ENCODE measurements at regions not wholly inside any gene's neighbourhood (a gene's known extent, or its start where the extent isn't known, plus 50 kb on each side); places are given as distances from the start of the nearest gene placed in this dataset.

GRCh38 chrY:8552168-8552805 lies 785.0 kb upstream of the TSPY4 start:
- DNase-seq (ENCODE audit: low spot score in 2 of 2) (no peak), FAIRE-seq (no peak)

GRCh38 chrY:8553614-8554013 lies 783.6 kb upstream of the TSPY4 start:
- DNase-seq (ENCODE audit: low spot score in 2 of 2) (no peak), FAIRE-seq (no peak)

- FAIRE-seq (no peak), DNase-seq (ENCODE audit: low spot score in 2 of 2) (no peak)
These were observed 775.9 kb upstream of the TSPY4 start for GRCh38 chrY:8561385-8561784.

- no peak for DNase-seq (ENCODE audit: low spot score in 2 of 2)
These were observed 774.7 kb upstream of the TSPY4 start for GRCh38 chrY:8562456-8563090.

GRCh38 chrY:8564421-8564820 lies 772.8 kb upstream of the TSPY4 start:
- DNase-seq (ENCODE audit: low spot score in 2 of 2) (no peak), FAIRE-seq (no peak)

More at GRCh38 chrY:8562456-8563090, 774.7 kb upstream of the TSPY4 start:
- no peak for FAIRE-seq

- FAIRE-seq = no peak
- DNase-seq (ENCODE audit: low spot score in 2 of 2) = no peak
These were observed 771.1 kb upstream of the TSPY4 start for GRCh38 chrY:8566198-8566597.

GRCh38 chrY:8570384-8570783 lies 766.9 kb upstream of the TSPY4 start:
- DNase-seq (ENCODE audit: low spot score in 2 of 2) = no peak
- FAIRE-seq = no peak

GRCh38 chrY:8572916-8573315 lies 764.3 kb upstream of the TSPY4 start:
- FAIRE-seq (no peak), DNase-seq (ENCODE audit: low spot score in 2 of 2) (no peak)

GRCh38 chrY:8582277-8582850 lies 754.9 kb upstream of the TSPY4 start:
- FAIRE-seq (no peak), DNase-seq (ENCODE audit: low spot score in 2 of 2) (no peak)

- FAIRE-seq = no peak
- DNase-seq (ENCODE audit: low spot score in 2 of 2) = no peak
These were observed 754.1 kb upstream of the TSPY4 start for GRCh38 chrY:8583191-8583590.

- FAIRE-seq = no peak
- DNase-seq (ENCODE audit: low spot score in 2 of 2) = no peak
These were observed 746.6 kb upstream of the TSPY4 start for GRCh38 chrY:8590641-8591040.

- DNase-seq (ENCODE audit: low spot score in 2 of 2) = no peak
- no peak for FAIRE-seq
These were observed 745.3 kb upstream of the TSPY4 start for GRCh38 chrY:8591821-8592516.

- DNase-seq (ENCODE audit: low spot score in 2 of 2) (no peak), FAIRE-seq (no peak)
These were observed 742.6 kb upstream of the TSPY4 start for GRCh38 chrY:8594657-8595056.

GRCh38 chrY:8599141-8599540 lies 738.1 kb upstream of the TSPY4 start:
- no peak for FAIRE-seq

GRCh38 chrY:8610620-8611019 lies 726.6 kb upstream of the TSPY4 start:
- FAIRE-seq (no peak), DNase-seq (ENCODE audit: low spot score in 2 of 2) (no peak)

More at GRCh38 chrY:8599141-8599540, 738.1 kb upstream of the TSPY4 start:
- DNase-seq (ENCODE audit: low spot score in 2 of 2) = no peak

- no peak for DNase-seq (ENCODE audit: low spot score in 2 of 2)
- no peak for FAIRE-seq
These were observed 725.4 kb upstream of the TSPY4 start for GRCh38 chrY:8611815-8612214.

GRCh38 chrY:8618302-8618701 lies 719.0 kb upstream of the TSPY4 start:
- no peak for DNase-seq (ENCODE audit: low spot score in 2 of 2)
- no peak for FAIRE-seq

GRCh38 chrY:8622156-8622555 lies 715.1 kb upstream of the TSPY4 start:
- no peak for FAIRE-seq
- no peak for DNase-seq (ENCODE audit: low spot score in 2 of 2)

- DNase-seq (ENCODE audit: low spot score in 2 of 2) (no peak), FAIRE-seq (no peak)
These were observed 714.4 kb upstream of the TSPY4 start for GRCh38 chrY:8622856-8623255.

GRCh38 chrY:8629636-8630035 lies 707.6 kb upstream of the TSPY4 start:
- FAIRE-seq (no peak), DNase-seq (ENCODE audit: low spot score in 2 of 2) (no peak)

GRCh38 chrY:8638111-8638510 lies 699.2 kb upstream of the TSPY4 start:
- DNase-seq (ENCODE audit: low spot score in 2 of 2) = no peak
- FAIRE-seq = no peak

Measured in frontal cortex (tissue), 3 donors.